HUES6 (cell line): ENCODE measurements at regions not wholly inside any gene's neighbourhood (a gene's known extent, or its start where the extent isn't known, plus 50 kb on each side); places are given as distances from the start of the nearest gene placed in this dataset.

Experiments
- H3K27ac ChIP-seq: 2 replicates; pipeline ENCODE4 v1.7.0; 2013; ENCODE audit warnings: low read depth, mild to moderate bottlenecking, low read length, inconsistent platforms
- H3K27me3 ChIP-seq: 2 replicates; pipeline ENCODE4 v1.6.1; 2013; ENCODE audit warnings: low read length; ENCODE audit not compliant: control insufficient read depth, insufficient read depth
- H3K36me3 ChIP-seq: 2 replicates; pipeline ENCODE4 v1.6.1; 2013; ENCODE audit warnings: low read length; ENCODE audit not compliant: control insufficient read depth, insufficient read depth
- H3K4me1 ChIP-seq: 2 replicates; pipeline ENCODE4 v1.6.1; 2013; ENCODE audit warnings: low read length; ENCODE audit not compliant: control insufficient read depth, insufficient read depth
- H3K4me3 ChIP-seq: 2 replicates; pipeline ENCODE4 v1.5.1; 2013; ENCODE audit warnings: low read depth, low read length
- H3K9ac ChIP-seq: one replicate; pipeline ENCODE4 v1.6.1; 2013; ENCODE audit warnings: mild to moderate bottlenecking, low read length
- H3K9me3 ChIP-seq: 2 replicates; pipeline ENCODE4 v1.6.1; 2013; ENCODE audit warnings: low read depth, low read length; ENCODE audit not compliant: control insufficient read depth, insufficient read depth

DNA sequence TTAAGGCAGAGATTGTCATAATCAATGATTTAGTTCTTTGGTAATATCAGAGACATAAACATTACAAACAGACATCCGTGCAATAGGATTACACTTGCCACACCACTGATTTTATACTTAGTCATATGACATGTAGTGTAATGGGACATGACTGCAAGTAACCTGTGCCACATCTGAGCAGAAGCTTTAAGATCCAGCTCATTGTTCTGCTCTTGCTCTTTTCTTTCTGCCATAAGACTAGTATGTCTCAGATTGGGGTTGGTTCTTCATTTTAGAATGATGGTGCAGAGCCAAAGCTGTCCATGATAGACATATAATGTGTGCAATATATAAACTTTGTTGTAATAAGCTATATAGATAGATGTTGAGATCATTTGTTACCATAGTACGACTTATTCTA, 119.7 kb upstream of the SEMA3A start:
- Histone ChIP-seq H3K36me3 (no peaks in the 10 kb centered on the region), H3K9me3 (no peaks in the 10 kb centered on the region), H3K4me3 (no peak overlapping the region), H3K9ac (no peak overlapping the region), H3K4me1 (no peaks in the 10 kb centered on the region), H3K27ac (no peak overlapping the region), H3K27me3 (no peaks in the 10 kb centered on the region)

GRCh38 chr7:84304407-84304806, 109.8 kb upstream of the SEMA3A start:
- Histone ChIP-seq H3K27me3 (no peaks in the 10 kb centered on the region), H3K27ac (no peak overlapping the region), H3K9ac (no peak overlapping the region), H3K9me3 (no peaks in the 10 kb centered on the region), H3K4me3 (no peak overlapping the region), H3K36me3 (no peaks in the 10 kb centered on the region), H3K4me1 (no peaks in the 10 kb centered on the region)

DNA sequence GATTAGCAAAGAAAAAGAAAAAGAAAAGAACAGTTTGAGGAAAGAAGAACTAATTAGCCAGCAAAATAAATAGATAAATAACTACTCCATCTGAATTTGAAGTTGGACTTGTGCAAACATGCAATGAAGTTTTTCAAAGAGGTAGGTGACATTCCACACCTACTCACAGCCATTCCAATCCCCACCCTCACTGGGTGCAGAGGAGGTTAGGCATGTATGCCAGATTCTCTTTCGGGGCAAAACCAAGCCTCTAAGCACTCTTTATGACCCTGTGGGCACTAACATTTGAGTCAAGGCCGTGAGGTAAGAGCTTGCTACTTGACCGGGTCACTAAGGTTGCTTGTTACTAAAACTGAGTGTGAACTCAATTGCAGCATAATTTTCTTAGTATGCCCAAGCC, 108.4 kb upstream of the SEMA3A start:
- H3K27ac ChIP-seq = no peak overlapping the region
- H3K36me3 ChIP-seq = no peaks in the 10 kb centered on the region
- H3K9ac ChIP-seq = no peak overlapping the region
- no peak overlapping the region for H3K4me3 ChIP-seq
- no peaks in the 10 kb centered on the region for H3K4me1 ChIP-seq
- no peaks in the 10 kb centered on the region for H3K27me3 ChIP-seq
- no peaks in the 10 kb centered on the region for H3K9me3 ChIP-seq

DNA sequence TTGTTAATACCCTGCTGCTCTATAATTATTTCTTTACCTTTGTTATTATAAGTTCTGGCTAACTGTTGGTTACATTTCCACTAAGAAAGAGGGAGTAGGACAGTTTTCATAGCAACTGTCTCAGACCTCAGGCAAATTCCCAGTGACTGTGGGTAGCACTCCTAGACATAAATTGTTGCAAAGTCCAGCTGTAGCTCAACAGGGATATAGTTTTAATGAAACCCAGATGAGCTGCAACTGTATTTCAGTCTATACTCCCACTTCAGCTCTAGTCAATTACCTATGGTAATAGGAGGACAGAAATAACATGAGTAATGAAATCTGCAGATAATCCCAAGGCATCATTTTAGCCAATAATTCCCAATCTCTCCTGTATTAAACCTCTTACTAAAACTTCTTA, 103.0 kb upstream of the SEMA3A start:
- H3K4me3 ChIP-seq = no peak overlapping the region
- H3K9me3 ChIP-seq = no peaks in the 10 kb centered on the region
- H3K27ac ChIP-seq = no peak overlapping the region
- H3K4me1 ChIP-seq = no peaks in the 10 kb centered on the region
- H3K36me3 ChIP-seq = no peaks in the 10 kb centered on the region
- H3K9ac ChIP-seq = no peak overlapping the region
- no peaks in the 10 kb centered on the region for H3K27me3 ChIP-seq

DNA sequence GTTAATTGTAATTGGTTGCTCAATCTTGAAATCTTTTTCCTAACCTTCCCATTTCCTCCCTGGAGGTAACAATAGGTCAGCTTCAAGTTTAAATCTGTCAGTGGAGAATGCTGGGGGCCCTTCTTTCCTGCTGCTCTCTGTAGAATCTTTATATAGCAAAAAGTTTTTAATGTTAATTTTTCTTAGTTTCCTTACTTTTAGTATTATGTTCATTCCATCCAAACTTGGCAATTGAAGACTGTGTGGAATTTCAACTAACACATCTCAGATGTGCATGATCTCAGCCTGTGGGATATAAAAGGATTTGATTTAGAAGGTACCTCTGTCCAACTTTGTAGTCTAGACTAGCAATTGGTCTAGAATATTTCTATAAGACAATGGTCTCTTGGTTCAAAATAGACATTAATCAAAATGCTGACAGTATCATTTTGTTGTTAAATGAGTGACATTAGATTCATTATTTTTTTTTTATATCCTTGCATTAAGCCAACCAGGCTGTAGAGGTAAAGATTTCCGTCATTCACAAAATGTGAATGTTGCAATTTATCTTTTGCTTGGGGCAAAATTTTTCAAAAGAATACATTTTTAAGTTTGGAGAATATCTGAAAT, 100.4 kb upstream of the SEMA3A start:
- Histone ChIP-seq H3K36me3 (no peaks in the 10 kb centered on the region), H3K4me3 (no peak overlapping the region), H3K4me1 (peaks cover 7% of the 10 kb centered on the region), H3K27me3 (no peaks in the 10 kb centered on the region), H3K9me3 (no peaks in the 10 kb centered on the region), H3K9ac (no peak overlapping the region), H3K27ac (no peak overlapping the region)

DNA sequence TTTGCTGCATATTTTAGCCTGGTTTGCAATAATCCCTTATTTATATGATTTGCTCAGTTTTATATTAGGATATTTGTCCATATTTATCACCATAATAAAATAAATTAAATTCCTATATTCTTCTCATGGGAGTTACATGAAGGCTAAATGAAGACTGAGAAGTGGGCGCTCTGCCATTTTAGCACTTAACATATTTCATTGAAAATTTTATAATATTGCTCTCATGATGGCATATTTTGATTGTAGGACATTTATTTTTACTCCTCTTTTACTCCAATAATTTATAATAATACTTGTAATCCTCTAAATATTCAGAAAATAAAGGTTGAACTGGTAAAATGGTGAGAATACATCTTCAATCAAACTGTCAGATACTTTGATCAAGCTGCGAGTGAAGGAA, 99.8 kb upstream of the SEMA3A start:
- Histone ChIP-seq H3K9me3 (no peaks in the 10 kb centered on the region), H3K9ac (no peak overlapping the region), H3K4me1 (peaks cover 7% of the 10 kb centered on the region), H3K36me3 (no peaks in the 10 kb centered on the region), H3K27ac (no peak overlapping the region), H3K4me3 (no peak overlapping the region), H3K27me3 (no peaks in the 10 kb centered on the region)

GRCh38 chr7:84291756-84292155, 97.2 kb upstream of the SEMA3A start:
- Histone ChIP-seq H3K4me1 (peaks cover 7% of the 10 kb centered on the region), H3K4me3 (no peak overlapping the region), H3K27ac (no peak overlapping the region), H3K27me3 (no peaks in the 10 kb centered on the region), H3K9me3 (no peaks in the 10 kb centered on the region), H3K9ac (no peak overlapping the region), H3K36me3 (no peaks in the 10 kb centered on the region)

- no peak overlapping the region for H3K9ac ChIP-seq
- H3K4me3 ChIP-seq = no peak overlapping the region
- H3K27ac ChIP-seq = no peak overlapping the region
- no peaks in the 10 kb centered on the region for H3K36me3 ChIP-seq
- no peaks in the 10 kb centered on the region; the same call in 1 of the 2 replicates for H3K9me3 ChIP-seq
- no peaks in the 10 kb centered on the region for H3K4me1 ChIP-seq
- no peaks in the 10 kb centered on the region for H3K27me3 ChIP-seq
Observed at GRCh38 chr7:84283798-84284197, 89.2 kb upstream of the SEMA3A start.

DNA sequence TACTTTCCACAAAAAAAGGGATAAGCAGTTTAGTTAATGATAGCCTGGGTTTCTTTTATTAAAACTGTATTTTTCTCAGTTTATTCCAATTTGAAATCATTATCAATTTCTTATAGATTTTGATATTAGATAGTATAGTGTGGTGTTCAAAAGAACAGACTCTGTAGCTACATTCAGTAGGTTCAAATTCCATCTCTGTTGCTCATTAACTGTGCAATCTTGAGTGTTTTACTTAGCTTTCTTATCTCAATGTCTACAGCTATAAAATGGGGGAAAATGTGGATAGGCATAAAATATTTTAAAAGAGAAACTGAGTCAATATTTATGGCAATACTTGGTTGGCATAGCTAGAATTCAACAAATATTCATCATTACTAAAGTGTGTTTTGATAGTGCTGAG, 86.9 kb upstream of the SEMA3A start:
- Histone ChIP-seq H3K9ac (no peak overlapping the region), H3K4me1 (peaks cover 15% of the 10 kb centered on the region; the same call in 1 of the 2 replicates), H3K27me3 (no peaks in the 10 kb centered on the region), H3K27ac (no peak overlapping the region), H3K9me3 (no peaks in the 10 kb centered on the region; the same call in 1 of the 2 replicates), H3K36me3 (no peaks in the 10 kb centered on the region), H3K4me3 (no peak overlapping the region)

- Histone ChIP-seq H3K27ac (peak overlapping the region; percentile 80), H3K9me3 (no peaks in the 10 kb centered on the region; the same call in 1 of the 2 replicates), H3K4me1 (peaks cover 20% of the 10 kb centered on the region), H3K4me3 (no peak overlapping the region), H3K9ac (peak overlapping the region; percentile 39), H3K36me3 (no peaks in the 10 kb centered on the region), H3K27me3 (no peaks in the 10 kb centered on the region)
Observed at GRCh38 chr7:84277628-84278224, 83.1 kb upstream of the SEMA3A start.

DNA sequence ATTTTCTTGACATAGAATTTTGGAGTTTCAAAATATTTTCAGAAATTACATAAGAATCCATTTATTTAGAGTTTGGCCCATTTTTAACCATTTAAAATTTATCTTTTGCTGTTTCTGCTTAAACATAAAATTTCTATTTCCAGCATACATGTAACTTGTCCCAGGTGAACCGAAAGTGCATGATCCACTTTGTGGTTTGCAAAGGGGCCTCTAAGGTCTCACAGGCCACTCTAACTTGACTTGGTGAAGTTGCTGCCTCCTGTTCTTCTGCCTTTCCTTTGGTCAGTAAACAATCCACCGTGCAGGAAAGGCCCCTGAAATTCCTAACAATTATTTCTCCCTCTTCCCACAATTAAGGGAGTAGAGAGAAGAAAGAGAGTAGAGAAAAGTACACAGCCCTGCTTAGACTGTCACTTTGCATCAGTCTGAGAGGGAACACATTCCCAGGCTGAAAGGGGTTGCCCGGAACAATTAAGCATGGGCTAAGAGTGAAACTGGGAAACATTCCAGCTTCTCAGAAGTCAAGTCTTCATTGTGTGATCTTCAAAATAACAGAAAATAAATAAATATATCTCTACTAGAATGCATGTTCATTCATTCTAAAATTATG, 79.5 kb upstream of the SEMA3A start:
- Histone ChIP-seq H3K27ac (0 out of 2 replicates have a peak overlapping the region, but pooled peaks have one; percentile 9), H3K4me1 (peaks cover 20% of the 10 kb centered on the region), H3K4me3 (no peak overlapping the region), H3K9me3 (no peaks in the 10 kb centered on the region), H3K27me3 (no peaks in the 10 kb centered on the region), H3K36me3 (no peaks in the 10 kb centered on the region), H3K9ac (peak overlapping the region; percentile 22)
